K562 (cell line): ENCODE measurements at regions not wholly inside any gene's neighbourhood (a gene's known extent, or its start where the extent isn't known, plus 50 kb on each side); places are given as distances from the start of the nearest gene placed in this dataset.

Experiments used
- BHLHE40 ChIP-seq: IDR thresholded peaks from 2 replicates; pipeline ENCODE4 v1.6.1; 2011; ENCODE audit warnings: low read length, improper control_type of control experiment
- SRSF1 ChIP-seq: fragments of 200-400 bp; formaldehyde crosslinking; IDR thresholded peaks from 2 replicates; pipeline ENCODE4 v1.6.1; 2017; ENCODE audit warnings: mild to moderate bottlenecking, low read depth, low read length, moderate library complexity
- TBL1XR1 ChIP-seq, 2 experiments: IDR thresholded peaks; 2 replicates each; pipeline ENCODE4 v1.6.1; 2012; ENCODE audit warnings: improper control_type of control experiment in 2 of 2, low read length in 2 of 2, mild to moderate bottlenecking in 1 of 2
- ZKSCAN8 ChIP-seq: fragments of 200-800 bp; sonication (Bioruptor generic); IDR thresholded peaks from 2 replicates; pipeline ENCODE4 v1.6.1; 2016; ENCODE audit warnings: missing genetic modification characterization, missing compliant biosample characterization

DNA sequence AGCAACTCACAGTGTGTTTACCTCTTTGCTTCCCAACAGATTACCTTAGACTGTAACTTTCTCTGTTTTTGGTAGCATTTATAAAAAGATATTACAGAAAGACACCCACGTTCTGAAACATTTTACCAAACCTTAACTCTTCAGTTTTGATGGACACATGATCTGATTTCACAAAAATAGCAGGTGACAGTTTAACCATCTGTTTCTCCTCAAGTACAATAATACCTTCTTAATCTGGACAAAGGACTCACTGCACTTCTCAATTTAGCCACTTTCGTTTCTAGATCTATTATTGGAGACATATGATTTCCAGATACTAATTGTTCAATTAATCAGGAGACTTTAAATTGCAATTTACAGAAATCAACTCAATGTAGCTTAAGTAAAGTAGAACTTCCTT, 703.8 kb upstream of the KIF2B start:
- TF ChIP-seq SRSF1 (no peak), ZKSCAN8 (CRISPR knock-in tag) (no peak), BHLHE40 (no peak), TBL1XR1 (IDR thresholded peaks at IDR 0.05; ENCODE audit: low read length in 2 of 2) (no peak)
